Limb (tissue), 2 donors: ENCODE measurements at regions not wholly inside any gene's neighbourhood (a gene's known extent, or its start where the extent isn't known, plus 50 kb on each side); places are given as distances from the start of the nearest gene placed in this dataset.

Experiments used
- DNase-seq, 2 donors: peaks; one replicate each; pipeline ENCODE4 v3.0.0-alpha.2; 2016; ENCODE audit errors: extremely low spot score in 2 of 2

DNA sequence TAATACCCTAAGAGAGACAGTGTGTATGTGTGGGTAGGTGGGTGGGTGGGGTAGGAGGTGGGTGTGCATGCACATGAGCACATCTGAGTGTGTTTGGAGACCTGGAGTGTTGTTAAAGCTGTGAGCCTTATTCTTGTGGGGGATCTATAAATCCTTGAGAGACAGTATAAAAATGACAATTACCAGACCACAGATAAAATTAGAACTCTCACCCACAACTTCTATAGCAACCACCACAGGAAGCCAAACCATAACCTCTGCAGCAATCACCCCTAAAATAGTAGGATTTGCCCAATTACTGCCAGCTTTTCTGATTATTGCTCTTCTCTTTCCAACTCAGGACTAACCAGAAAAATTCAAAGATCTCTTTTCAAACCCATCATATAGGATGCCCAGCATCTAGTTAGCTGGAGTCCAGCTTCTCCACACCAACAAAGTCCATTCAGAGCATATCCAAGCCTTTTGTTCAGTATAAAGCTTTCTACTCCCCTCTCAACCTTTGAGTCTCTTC is 93.4 kb upstream of the SLITRK1 start:
- no peak for DNase-seq

DNA sequence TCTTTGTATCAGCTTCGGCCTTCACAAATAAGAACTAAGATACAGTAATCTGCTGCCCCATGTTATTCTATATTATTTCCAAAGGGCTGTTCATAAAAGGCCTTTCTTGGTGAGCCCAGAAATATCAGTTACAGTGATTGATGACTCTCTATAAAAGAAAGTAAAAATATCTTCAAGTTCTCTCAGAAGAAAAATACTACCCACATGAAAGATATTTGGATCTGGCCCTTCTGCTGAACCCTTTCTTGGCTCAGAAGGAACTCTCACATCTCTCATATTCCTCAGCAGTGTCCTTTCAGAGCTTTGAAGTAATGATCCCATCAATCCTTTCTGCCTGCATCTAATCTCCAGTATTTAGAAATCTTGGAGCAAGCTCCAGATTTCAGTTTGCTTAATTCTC is 76.3 kb upstream of the SLITRK1 start:
- no peak for DNase-seq

DNA sequence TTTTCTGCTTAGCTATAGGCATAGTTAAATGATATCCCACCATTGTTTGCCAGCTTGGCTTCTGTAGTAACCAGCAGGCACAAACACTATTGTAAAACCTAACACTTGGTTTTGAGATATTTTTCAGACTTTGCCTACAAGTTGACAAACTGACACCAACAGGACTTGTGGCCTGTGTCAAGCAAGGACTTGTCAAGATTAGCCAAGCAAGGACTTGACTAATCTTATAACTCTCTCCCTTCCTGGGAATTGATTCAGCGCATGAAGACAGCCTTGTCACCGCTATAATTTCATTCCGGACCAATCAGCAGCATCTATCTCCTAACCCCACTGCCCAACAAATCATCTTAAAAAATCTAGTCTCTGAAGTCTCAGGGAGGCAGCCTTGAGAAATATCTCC is 72.7 kb upstream of the SLITRK1 start:
- DNase-seq = no peak

DNA sequence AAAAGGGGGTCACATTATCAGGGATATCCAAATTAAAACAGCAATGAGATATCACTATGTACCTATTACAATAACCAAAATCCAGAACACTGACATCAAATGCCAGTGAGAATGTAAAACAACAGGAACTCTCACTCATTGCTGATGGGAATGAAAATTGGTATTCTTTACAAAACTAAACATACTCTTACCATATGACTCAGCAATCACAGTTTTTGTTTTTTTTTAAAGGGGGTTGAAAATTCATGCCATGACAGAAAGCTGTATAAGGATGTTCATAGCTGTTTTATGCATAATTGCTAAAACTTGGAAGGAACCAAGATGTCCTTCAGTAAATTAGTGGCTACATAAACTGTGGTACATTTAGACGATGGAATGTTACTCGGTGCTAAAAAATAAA is 71.6 kb upstream of the SLITRK1 start:
- DNase-seq = no peak

DNA sequence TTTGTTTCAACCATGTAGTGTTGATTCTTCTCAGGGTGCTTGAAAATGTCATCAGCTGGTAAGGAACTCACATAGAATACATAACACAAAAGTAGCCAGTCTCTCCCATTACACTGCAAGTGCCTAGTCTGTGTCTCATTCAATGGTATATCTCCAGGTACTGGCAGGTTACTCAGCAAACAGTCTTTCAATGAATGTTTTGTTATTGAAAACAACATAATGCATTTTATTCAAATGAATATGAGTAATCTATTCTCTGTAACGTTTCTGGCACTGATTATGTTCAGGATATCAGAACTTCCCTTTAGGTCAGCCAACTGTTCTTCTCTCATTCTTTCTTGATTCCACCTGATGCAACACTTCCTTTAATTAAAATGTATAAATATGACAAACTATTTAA is 68.0 kb upstream of the SLITRK1 start:
- no peak for DNase-seq

DNA sequence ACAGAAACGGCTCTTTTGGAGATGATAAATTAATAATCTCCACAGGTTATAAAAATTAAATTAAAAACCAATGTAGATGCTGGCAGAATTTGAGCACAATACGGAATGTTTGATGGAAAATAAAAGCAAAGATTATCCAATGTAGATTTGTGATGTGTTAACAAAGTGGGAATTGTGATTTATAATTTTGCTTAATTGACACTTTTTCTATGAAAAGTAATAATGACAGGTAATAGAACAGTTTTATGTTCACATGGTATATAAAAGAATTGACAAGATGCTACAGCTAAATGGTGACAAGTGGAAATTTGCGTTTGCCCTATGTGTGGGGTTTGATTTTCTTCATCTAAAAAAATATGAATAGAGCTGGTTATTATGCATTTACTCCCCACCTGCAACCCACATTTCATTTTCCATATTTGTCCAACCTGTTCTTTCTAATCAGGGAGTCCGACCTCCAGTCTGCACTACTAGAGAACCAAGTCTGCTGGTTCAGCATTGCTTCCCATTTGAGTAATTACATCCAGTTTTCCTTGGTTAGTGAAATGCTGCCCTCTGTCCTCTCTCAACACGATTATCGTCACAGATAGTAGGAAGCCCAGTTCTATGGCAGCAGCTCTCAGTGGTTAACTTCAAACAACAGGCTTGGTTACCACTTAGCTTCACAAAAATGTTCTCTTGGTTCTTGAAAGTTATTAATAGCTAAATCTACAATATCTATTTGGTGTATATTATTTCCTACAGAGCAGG is 61.4 kb upstream of the SLITRK1 start:
- no peak for DNase-seq

DNA sequence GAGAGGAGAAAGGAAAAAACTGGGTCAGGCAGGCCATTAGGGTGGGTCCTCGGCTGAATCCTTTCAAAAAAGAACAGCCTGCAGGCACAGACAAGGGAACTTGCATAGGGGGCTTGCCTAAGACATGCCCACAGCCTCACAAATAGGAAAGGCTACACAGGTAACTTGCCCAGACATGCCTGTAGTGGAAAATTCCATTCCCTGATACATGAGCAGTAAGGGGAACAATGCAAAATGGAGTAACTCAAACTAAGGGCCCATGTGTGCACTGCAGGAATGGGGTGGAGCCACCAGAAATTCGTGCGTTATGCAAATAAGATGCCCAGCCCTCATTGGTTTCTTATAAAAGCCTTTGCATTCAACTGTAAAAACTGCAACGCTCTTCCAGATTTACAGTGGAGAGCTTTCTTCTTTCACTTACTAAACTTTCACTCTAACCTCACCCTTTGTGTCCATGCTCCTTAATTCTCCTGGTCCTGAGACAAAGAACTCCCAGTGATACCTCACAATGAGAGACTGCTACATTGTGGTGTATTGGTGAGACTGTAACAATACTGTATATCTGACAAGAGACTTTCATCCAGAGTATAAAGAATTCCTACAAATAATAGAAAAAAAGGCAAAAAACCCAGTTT is 59.5 kb upstream of the SLITRK1 start:
- no peak for DNase-seq

DNA sequence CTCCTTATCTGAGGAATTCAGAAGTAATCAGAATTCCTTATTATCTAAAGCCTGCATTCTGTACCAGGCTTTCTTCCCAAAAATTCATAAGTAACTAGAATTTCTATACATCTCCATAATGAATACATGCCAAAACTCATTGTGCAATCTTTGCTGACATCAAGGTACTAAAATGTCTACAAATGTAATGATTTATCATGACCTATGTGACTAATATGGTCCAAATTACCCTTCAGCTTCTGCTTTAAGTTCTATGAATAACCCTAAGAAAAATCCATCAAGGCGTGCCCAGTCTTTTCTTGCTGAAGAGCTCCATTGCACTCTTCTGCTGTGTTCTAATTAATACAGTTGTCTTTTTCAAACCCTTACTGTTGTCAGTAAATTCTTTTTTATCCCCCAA is 58.5 kb upstream of the SLITRK1 start:
- DNase-seq = no peak

DNA sequence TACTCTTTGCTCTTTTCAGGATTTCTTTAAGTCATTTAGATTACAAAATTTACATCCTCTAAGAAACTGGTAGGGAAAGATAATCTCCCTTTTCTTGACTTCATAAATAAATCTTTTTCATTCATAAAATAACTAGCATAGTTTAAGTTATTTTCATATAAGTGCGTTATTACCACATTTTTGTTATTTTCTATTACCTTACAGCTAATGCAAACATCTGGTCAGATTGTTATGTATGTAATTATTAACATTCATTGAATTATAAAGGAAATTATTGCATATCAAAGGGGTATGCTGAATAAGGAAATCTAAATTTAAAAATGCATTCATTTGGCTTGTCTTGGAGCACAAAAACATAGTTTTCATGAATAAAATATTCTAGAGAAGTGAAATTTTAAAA is 55.3 kb upstream of the SLITRK1 start:
- DNase-seq = no peak

DNA sequence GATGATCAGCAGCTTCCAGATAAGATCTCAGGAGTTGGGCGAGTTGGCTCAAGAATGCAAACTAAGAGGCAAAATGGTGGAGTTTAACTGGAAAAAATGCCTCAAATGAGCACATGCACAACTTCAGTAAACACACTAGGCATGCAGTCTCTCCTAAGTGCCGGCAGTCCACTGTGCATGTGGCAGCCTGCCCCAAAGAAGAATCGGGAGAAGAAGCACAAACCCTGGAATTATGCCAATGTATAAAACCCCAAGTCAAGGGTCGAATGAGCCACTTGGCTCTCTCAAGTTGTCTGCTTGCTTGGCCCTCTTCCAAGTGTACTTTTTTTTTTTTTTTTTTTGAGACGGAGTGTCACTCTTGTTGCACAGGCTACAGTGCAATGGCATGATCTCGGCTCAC is 53.3 kb upstream of the SLITRK1 start:
- DNase-seq = no peak
